ENCODE measurements at regions not wholly inside any gene's neighbourhood (a gene's known extent, or its start where the extent isn't known, plus 50 kb on each side); places are given as distances from the start of the nearest gene placed in this dataset.

DNA sequence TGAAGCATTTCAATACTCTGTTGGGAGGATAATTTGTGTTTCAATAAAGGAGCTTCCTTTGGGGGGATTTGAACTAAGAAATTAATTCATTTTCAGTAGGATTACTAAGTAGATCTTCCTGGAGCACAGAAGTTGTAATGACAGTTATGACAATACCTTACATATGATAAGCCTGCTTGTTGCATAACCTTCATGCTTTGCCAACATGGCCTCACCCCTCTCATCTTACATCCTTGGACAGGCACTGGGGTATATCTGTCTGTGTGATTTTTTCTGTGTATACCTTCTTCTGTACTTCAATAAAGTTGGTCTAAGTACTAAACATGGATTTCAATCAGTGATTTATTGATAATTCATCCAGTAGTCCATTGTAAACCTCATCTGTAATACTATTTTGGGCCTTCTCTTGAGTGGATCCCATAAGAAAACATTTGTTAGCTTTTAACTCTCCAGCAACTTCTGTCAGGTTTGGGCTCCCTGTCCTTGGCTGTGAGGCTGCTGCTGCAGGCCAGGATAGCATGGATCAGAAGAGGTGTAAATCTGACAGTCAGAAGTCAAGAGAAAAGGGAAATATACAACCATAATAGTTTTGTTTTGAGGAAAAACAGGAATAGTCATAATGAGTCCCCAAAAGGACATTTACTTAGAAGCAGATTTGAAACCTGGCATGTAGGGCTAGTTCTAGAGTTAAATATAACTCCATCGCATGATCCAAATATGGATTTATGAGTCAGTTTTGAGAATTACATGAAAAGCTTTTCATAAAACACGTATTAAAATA lies 422.2 kb downstream of the KLF5 start:
- DNase-seq, result no peak

DNA sequence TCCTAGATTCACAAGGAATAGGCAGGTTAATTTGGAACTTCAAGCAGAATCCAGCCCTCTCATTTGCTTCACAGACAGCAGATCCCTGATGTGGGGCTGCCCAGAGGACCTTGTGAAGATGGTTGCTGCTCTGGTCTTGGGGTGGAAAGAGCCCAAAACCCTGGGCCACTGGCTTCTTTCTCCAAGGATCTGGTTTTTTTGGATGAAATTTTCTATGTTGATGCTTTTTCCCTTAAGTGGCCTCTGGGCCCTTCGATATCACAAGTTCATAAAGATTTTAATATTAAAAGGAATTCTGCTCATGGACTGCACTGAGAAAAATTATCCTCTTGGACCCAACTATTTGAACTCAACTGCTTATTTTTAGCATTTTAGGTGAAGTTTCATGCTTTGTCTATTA lies 421.1 kb downstream of the KLF5 start:
- no peak for DNase-seq

DNA sequence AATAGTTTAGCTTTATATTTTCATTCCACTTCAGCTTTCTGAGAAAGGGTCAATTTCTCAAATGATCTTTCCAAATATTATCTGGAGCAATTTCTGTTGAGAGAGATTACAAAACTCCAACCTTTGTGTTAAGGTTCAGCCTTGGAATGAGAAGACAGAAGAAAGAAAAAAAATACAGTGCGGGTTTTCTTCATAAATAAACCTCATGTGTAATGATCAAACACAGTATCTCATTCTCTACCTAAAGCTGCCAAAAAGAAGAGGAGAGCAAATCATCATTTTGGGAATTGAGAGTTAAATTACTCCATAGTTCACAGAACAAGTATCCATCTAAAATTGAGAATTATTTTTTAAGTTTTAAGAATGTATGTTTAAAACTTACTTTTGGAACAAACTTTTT lies 420.5 kb downstream of the KLF5 start:
- DNase-seq, result no peak

DNA sequence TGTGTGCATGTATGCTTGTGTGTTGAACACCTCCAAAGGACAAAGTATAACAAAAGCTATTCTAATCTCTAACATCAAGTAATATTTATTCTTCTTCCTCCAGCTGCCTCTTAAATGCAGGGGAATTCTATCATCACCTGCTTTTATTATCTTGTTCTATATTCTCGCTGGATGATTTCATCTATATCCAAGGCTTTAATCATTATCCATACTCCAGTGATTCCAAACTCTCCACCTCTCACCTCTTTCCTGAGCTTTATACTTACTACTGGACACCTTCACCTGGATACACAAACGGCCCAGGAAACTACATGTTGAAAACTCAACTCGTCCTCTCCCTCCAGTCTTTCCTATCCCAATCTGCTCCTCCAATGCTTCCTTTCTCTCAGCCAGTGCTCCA lies 418.6 kb downstream of the KLF5 start:
- DNase-seq, result no peak

DNA sequence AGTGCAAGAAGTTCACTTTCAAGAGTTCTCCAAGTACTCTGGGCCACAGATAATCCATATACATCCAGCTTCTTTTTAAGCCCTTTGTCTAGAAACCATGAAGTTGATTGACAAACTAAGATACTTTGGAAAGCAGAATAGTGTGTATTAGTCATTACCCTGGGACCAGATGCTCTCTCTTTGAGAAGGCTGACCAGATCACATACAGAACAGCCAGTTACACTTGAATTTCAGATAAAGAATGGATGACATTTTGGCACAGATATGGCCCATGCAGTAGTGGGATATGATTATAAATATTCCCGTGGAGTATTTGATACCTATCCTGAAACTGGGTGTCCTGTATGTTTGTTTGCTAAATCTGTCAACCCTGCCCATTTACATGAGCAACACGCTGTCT lies 414.2 kb downstream of the KLF5 start:
- no peak for DNase-seq

DNA sequence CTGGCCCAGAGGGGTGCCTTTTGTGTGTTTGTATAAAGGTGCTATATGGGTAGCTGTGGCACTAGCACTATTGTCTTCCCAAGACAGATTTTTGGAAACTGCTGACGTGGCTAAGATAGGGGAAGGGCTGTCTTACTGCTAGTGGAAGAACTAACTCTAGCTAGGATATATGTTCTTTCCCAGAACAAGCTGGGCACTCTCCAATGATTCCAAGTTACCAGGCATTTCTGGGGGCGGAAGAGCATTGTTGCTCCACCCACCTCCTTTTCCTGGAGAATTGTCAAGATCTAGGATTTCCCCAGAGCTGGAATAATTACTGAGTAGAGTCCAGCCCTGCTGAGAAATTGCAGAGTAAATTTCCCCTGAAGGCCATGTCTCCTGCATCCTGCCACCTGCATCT lies 408.3 kb downstream of the KLF5 start:
- no peak for DNase-seq

DNA sequence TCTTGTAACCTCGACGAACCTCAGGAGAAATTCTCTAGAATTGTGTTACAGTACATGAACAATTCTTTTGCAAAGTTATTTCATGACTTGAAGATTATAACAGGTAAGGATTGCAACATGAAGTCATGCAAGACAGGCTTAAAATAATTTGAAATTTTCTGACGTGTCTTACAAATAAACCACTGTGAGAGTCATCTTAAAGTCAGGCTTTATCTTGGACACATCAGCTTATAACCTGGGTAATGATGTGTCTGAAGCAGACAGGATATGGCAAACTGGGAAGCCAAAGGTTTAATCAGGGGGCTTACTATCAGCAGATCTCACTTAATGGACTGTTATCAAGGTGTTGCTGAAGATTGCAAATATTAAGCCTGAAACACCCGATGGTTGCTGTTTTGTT lies 407.8 kb downstream of the KLF5 start:
- no peak for DNase-seq

DNA sequence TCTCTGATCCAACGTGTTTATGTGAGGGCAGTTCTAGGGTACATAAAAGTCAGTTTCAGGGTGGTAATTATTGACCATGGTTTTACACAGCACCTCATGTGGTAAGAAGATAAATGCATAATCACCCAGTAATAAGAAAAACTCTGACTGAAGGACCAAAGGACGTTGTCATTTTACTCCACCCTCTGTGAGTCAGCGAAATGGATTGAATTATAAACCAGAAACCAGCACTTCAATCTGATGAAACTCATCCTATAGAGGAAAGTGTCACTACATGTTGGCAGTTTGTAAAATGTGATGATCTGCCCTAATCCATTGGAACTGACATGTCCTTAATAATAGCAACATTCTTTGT lies 406.8 kb downstream of the KLF5 start:
- DNase-seq, result no peak

DNA sequence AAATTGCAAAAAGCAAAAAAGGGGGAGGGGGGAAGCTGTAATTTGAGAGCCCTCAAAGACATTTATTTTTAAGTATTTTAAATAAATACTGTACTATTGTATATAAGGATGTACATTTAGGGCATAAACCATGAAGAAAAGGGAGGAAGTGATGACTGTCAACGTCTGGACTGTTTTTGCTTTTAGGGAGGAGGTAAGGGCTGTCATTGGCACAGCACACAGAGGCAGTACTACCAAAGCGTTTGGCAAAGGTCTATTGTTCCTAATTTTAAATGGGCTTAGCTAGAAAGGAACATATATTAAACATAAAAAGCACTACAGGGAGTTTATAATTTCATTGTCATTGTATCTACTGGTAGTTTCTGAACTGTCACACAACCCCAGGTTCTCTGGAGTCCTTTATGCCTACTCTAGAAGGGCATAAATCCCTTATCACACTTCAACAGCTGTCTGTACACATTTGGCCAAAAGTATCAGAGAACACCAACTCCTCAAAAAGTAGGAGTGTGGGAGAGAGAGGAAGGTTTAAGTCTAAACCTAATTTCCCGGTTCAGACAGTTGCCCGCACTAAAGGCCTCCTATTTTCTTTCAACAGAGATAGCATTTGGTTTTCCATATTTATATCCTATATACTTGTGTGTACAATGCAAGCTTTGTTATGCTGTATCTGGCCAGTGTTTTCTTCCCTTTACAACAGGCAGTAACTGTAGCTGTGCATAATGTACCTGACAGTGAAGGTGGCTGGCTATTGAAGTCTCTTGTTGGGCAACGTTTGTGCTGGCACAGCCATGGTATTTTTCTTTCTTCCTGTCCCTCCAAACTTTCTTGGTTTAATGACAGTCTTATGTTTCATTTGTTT lies 406.2 kb downstream of the KLF5 start:
- no peak for DNase-seq

DNA sequence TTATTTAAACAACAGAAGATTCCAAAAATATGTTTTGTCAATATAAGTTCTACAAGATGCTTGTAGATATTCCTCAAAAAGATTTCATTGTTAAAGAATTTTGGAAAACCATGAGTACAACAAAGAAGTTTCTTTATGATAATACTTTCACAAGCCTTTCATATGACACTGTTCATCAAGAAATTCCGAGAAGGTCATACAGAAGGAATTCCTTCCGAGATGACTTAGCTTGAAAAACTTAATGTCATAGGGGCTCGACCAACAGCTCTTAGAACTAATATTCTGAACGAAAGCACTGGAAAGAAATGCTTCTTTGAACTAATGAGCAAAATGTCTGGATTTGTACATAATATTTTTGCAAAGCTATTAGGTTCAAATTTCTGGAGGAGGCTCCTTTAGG lies 403.4 kb downstream of the KLF5 start:
- no peak for DNase-seq

DNA sequence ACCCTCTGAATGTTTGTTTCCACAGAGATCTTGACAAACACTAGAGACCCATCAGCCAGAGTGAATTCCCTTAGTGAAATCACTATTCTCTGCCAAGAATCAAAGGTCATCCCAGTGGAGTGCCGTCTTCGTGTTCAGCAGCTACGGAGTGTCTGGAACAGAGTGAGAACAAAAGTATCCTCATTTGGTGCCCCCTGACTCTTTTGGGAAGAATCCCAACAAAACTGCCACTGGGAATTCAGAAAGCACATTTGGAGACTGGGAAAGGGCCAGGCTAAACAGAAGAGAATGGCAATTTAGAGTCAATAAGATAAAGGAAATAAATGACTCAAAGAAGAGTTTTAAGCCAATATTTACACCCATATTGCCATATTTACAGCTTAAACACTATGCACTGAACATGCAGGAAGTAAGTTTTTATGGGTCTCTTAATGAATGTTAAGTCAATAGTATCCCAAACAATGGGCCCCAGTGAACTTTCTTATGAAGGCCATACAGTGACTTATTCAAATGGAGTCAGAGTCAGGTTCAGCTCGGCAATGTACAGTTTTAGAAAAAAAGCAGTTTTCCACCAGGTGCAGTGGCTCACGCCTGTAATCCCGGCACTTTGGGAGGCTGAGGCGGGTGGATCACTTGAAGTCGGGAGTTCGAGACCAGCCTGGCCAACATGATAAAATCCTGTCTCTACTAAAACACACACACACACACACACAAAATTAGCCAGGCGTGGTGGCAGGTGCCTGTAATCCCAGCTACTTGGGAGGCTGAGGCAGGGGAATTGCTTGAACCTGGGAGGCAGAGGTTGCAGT lies 392.6 kb downstream of the KLF5 start:
- no peak for DNase-seq

DNA sequence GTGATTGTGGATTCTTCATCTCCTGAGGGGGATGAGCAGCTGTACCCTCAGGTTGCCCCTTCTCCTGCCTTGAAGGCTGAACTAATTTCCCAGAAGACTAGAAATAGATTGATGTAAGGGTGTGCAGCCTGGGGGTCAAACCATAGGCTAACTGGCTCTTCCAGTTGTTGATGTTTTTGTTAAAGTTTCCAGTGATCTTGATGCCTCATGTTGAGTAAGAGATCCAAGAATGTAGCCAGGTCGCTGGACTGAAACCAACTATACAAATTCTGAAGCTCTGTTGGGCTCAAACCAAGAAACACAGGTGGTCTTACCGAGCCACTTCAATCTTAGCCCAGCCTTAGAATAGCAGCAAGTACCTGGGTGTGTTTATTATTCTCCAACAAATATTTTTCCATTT lies 391.8 kb downstream of the KLF5 start:
- DNase-seq, result no peak

DNA sequence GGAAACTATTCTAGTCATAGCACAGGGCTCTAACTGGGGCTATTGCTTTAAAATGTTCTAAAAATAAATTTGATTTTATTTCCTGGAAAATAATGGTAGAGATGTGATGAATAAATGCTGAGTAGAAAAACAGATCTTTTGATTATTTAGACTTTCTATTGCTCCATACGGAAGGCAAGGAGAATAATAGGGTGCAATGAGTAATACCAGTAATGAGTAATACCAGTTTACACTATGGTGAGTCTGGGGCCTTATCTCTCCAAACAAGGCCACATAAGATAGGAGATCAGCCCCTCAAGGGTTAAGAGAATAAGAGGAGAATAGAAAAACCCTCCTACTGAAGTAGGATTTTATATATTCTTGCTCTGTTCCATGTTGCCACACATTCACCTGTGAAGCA lies 390.4 kb downstream of the KLF5 start:
- no peak for DNase-seq

DNA sequence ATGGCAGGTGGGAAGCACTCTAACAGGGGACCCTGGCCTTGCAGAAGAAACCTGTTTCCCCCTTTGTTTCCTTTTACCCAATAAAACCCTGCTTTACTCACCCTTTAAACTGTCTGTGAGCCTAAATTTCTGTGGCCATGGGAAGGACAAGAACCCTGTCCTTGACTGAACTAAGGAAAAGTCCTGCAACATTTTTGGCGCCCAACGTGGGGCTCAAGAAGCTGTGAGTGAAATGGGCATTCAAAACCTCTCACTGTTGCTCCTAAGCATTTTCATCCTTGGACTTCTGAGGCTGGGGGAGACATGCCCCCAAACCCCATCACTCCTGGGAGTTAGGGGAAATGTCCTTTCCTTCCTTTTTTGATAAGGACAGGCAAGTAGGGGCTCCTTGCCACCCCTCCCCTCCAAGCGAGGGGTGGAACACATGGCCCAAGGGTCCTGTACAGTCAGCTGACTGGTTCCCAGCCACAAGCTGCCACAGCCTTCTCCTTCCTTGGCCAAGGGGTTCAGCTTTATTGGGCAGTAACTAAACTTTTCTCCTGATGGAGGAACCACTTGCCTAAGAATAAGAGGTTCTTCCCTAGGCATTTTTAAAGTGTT lies 381.6 kb downstream of the KLF5 start:
- DNase-seq, result no peak

DNA sequence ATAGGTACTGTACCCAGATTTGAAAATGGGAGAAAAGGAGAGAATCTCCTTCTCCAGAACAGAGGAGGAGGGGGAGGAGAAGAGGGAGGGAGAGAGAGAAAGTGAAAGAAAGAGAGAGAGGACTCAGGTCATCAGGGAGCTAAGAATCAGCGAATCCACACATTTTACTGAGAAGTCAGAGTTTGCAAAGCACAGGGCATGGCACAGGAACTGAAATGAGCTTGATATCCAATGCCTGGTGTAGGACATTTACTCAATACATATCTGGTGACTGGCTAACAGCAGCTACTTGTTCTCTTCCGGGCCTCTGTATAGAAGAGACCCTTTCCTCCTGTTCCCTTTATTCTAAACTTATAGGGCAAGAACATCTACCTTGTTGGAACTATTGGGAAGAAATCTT lies 375.1 kb downstream of the KLF5 start:
- no peak for DNase-seq

DNA sequence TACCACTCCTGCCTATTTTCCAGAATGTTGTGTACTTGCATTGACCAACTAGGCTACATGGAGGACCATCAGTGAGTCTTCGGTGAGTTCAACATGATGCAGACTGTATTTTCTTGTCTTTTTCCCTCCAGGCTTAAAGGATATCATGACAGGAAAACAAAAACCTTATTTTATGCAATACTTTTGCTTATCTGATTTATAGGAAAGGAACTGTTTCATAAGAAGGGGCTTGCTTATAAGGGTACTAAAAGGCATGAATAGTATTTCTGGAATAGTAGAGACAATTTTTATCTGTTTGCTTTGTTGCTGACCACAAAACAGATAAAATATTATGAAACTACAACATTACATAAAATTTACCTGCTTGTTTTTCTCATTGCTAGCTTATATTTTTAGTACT lies 374.7 kb downstream of the KLF5 start:
- no peak for DNase-seq

DNA sequence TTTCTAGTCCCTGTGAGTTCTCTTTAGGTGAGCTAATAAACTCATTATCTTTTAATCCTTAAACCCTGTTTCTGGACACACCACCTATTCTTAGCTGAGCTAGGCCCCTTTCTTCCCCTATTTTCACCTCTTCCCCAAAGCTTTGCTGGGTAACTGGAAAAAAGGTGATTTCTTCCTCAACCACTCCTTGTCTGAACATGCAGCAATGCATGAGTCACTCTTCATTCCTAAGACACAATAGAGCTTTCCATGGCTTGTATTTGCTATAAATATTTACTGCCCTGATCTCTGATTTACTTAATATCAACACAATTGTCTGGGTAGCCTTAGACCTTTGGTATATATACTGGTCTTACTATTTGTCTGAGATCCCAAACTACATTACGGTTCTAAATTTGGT lies 370.9 kb downstream of the KLF5 start:
- no peak for DNase-seq

DNA sequence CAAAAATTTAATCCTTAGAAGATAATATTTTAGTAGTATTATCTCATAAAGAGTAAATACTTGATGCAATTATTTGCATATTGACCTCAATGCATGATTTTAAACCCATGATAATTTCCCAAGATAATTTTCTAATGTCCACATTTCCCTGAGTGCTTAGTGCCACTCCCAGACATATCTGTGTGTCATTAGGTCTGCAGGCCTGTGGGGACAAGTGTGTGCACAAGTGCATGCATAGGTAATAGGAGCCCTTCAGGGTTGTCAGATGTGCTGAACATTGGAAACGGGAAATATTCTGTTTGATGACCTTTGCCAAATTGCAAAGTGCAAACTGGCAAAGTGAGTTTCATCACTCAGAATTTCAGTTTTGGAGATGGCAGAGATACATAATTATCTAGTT lies 369.9 kb downstream of the KLF5 start:
- DNase-seq, result no peak

DNA sequence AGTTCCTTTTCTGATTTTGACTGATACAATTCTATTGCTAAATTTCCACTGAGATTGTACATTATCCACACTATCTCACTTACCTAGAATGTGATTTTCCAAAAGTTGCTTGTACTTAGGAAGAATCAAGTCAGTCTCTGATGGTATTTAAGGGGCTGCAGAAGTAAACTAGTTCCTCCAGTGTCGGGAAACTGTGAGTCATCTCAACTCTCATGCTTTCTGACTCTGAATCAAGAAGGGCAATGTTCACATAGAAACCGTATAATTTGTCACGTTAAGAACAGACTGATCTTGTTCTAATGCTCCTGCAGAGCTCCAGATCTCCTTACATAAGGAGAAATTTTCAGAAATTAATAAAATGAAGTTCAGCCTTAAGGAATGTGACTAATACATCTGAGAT lies 369.3 kb downstream of the KLF5 start:
- DNase-seq, result no peak

DNA sequence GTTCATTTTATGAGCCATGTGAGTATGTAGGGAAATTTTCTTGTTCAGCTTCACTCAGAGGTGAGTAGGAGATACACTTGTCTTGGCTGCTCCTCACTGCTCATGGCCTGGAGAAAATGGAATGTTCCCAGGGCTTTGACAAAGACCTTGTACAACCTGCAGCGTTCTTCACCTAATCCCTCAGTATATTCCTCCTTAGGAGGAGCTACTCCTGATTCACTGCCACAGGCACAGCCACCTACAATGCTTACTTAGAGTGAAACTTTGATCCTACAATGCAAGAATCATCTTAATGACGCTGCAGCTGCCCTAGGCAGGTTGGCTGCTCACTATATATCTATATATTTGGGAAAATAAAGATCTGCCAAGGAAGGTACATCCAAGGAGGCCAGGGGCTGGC lies 364.2 kb downstream of the KLF5 start:
- DNase-seq, result no peak

DNA sequence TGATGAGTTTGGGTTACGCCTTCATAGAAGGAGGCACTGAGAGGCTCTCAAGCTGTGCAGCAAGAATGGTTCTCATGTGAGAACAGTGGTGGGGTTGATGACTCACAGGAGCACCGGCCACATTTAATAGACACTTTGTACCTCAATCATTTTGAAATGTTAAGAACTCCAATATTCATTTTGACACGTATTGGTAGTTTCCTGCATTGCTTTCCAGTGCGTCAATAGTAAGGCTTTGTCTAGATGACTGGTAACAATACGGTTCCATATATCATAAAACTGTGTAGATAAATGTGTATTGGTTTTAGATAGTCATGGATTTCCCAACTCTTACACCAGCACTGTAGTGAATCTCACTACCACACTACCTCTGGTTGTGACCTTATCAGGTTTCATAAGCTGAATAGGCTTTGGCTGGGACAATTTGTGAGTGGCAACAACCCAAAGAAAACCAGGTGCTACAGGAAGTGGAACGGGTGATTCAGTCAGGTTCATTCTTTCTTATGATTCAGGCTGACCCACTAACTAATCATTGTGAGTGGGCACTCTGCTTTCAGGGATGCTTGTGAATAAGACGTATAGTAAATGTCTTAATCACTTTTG lies 362.6 kb downstream of the KLF5 start:
- no peak for DNase-seq

DNA sequence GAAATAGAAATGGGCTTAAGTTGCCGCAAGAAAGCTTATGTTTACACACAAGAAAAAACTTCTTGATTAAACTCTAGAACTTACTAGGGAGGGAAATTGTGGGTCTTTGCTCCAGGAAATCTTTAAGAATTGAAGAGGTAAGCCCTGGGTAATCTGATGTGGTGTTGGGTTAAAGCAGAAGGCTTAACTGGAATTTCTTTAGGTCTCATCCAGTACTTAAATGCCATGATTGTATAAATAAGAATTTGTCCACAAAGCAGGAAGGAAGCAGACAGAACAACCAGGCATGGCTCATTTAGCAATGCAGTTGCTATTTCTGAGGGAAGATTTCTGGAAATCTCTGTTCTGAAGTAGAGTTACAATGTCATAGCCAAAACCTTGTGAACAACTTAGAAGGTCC lies 360.4 kb downstream of the KLF5 start:
- no peak for DNase-seq

Data from Kasumi-1 (cell line).